ENCODE measurements at regions not wholly inside any gene's neighbourhood (a gene's known extent, or its start where the extent isn't known, plus 50 kb on each side); places are given as distances from the start of the nearest gene placed in this dataset.

DNA sequence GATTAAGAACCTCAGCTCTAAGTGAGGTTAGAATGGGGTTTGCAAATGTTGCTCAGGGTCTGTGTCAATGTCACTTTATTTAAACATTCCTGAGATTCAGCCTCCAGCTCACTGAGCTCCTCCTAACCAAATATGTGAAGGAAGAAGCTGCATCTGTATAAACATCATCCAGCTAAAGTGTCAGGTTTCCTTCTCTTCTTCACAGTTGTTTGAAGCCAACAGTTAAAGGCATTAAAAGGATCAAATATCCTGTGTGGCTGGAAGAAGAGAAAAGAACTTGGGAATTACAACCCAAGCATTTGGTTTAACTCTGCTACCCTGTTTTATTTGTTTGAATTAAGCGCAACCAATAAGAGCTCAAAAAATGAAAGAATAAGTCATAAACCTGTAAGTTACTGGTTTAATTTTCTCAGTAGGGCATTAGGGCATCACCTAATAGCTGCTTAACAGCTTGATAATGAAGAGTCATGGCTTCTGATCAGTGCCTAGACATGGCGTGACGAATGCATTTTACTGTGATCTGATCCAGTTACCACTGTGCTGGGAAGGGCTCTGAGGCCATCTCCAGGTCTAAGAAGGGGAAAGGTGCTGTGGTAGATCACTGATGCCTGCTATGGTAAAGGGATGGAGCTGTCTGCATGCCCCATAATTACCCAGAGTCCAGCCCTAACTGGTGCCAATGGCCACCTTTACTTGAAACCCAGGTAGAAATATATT is 165.7 kb upstream of the TSC22D2 start:
- TF ChIP-seq, protein P1, sequence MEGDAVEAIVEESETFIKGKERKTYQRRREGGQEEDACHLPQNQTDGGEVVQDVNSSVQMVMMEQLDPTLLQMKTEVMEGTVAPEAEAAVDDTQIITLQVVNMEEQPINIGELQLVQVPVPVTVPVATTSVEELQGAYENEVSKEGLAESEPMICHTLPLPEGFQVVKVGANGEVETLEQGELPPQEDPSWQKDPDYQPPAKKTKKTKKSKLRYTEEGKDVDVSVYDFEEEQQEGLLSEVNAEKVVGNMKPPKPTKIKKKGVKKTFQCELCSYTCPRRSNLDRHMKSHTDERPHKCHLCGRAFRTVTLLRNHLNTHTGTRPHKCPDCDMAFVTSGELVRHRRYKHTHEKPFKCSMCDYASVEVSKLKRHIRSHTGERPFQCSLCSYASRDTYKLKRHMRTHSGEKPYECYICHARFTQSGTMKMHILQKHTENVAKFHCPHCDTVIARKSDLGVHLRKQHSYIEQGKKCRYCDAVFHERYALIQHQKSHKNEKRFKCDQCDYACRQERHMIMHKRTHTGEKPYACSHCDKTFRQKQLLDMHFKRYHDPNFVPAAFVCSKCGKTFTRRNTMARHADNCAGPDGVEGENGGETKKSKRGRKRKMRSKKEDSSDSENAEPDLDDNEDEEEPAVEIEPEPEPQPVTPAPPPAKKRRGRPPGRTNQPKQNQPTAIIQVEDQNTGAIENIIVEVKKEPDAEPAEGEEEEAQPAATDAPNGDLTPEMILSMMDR (IDR thresholded peaks at IDR 0.05), result no peak
- TF ChIP-seq EZH2 (IDR thresholded peaks at IDR 0.05; ENCODE audit: borderline replicate concordance, insufficient read depth, low read depth, low read length, poor library complexity, severe bottlenecking), result no peak
